ENCODE measurements at regions not wholly inside any gene's neighbourhood (a gene's known extent, or its start where the extent isn't known, plus 50 kb on each side); places are given as distances from the start of the nearest gene placed in this dataset.

DNA sequence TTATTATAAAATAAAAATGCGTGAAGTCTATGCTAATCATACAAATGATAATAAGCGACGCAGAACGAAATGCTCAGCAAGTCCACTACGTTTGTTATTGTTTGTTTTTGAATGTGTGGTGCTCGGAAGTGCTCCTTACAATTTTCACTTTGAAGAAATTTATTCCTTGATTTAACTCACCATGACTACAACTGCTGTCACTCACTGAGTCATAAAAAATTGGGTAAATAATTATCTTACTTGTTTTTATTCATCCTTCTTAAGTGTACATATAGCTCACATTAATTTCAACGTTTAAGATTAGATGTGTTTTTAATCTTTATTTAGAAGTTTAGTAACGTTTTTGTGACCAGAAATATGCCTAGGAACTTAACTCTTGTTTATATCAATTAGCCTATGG is 66.7 kb upstream of the NANOGP8 start:
- TF ChIP-seq GATA2 (IDR thresholded peaks at IDR 0.05; ENCODE audit: insufficient read depth, insufficient read length, low read depth, low read length): no peak
- no peak for TF ChIP-seq MYC (IDR thresholded peaks at IDR 0.05; ENCODE audit: low read depth, low read length)
- no peak for TF ChIP-seq POLR2A (IDR thresholded peaks at IDR 0.05; ENCODE audit: low read depth, low read length)
- TF ChIP-seq EZH2 (IDR thresholded peaks at IDR 0.05; ENCODE audit: borderline replicate concordance, low read depth, low read length, severe bottlenecking): no peak
- TF ChIP-seq, protein P1, sequence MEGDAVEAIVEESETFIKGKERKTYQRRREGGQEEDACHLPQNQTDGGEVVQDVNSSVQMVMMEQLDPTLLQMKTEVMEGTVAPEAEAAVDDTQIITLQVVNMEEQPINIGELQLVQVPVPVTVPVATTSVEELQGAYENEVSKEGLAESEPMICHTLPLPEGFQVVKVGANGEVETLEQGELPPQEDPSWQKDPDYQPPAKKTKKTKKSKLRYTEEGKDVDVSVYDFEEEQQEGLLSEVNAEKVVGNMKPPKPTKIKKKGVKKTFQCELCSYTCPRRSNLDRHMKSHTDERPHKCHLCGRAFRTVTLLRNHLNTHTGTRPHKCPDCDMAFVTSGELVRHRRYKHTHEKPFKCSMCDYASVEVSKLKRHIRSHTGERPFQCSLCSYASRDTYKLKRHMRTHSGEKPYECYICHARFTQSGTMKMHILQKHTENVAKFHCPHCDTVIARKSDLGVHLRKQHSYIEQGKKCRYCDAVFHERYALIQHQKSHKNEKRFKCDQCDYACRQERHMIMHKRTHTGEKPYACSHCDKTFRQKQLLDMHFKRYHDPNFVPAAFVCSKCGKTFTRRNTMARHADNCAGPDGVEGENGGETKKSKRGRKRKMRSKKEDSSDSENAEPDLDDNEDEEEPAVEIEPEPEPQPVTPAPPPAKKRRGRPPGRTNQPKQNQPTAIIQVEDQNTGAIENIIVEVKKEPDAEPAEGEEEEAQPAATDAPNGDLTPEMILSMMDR (IDR thresholded peaks at IDR 0.05; ENCODE audit: extremely low read depth in 1 of 2, insufficient read depth in 1 of 2, low read depth in 1 of 2, low read length in 2 of 2): no peak
- TF ChIP-seq FOS (IDR thresholded peaks at IDR 0.05; ENCODE audit: borderline replicate concordance, insufficient read depth, low read length): no peak
- TF ChIP-seq, protein P2, sequence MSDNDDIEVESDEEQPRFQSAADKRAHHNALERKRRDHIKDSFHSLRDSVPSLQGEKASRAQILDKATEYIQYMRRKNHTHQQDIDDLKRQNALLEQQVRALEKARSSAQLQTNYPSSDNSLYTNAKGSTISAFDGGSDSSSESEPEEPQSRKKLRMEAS (IDR thresholded peaks at IDR 0.05; ENCODE audit: insufficient read depth, insufficient read length): no peak
- no peak for TF ChIP-seq JUN (IDR thresholded peaks at IDR 0.05; ENCODE audit: borderline replicate concordance, insufficient read depth, insufficient read length, low read depth)
- no peak for TF ChIP-seq POLR2AphosphoS5 (IDR thresholded peaks at IDR 0.05; ENCODE audit: insufficient read depth, low read depth, low read length)
- Histone ChIP-seq H3K27ac (ENCODE audit: insufficient read depth, low read depth, low read length) (no peak overlapping the region), H3K79me2 (ENCODE audit: control insufficient read depth, insufficient read depth, low read length) (no peaks in the 10 kb centered on the region), H3K4me1 (ENCODE audit: control insufficient read depth, extremely low read depth, insufficient read depth, low read length) (no peaks in the 10 kb centered on the region), H2AFZ (ENCODE audit: low read depth, low read length) (no peak overlapping the region), H3K36me3 (ENCODE audit: control insufficient read depth in 2 of 2, extremely low read depth in 1 of 2, insufficient read depth in 2 of 2, low read length in 2 of 2) (no peaks in the 10 kb centered on the region), H3K9me3 (replicated peaks; ENCODE audit: control insufficient read depth, insufficient read depth, low read length) (no peaks in the 10 kb centered on the region), H3K27me3 (ENCODE audit: control insufficient read depth in 2 of 2, insufficient read depth in 2 of 2, low read length in 2 of 2) (no peaks in the 10 kb centered on the region), H3K9me1 (replicated peaks; ENCODE audit: control insufficient read depth, extremely low read depth, insufficient read depth, low read length) (no peaks in the 10 kb centered on the region), H3K9ac (replicated peaks; ENCODE audit: extremely low read depth, insufficient read depth, low read length) (no peak overlapping the region), H3K4me2 (ENCODE audit: insufficient read depth, low read length) (no peak overlapping the region), H3K4me3 (replicated peaks in 1 of 3; ENCODE audit: insufficient read depth in 1 of 3, low read depth in 1 of 3, low read length in 3 of 3) (no peak overlapping the region), H4K20me1 (replicated peaks; ENCODE audit: control insufficient read depth, extremely low read depth, insufficient read depth, low read length) (no peaks in the 10 kb centered on the region)
- ChIA-PET CTCF (no interaction called here), POLR2A (no interaction called here)
- no TSS peak for BruUV-seq (replicated peaks)
- DNase-seq (ENCODE audit: low read depth, low spot score): no peak
- intact Hi-C loops (cut with micrococcal nuclease): no loop called here
- no peak for FAIRE-seq
- dilution Hi-C loops (cut with MboI; ENCODE audit: extremely low pct_ligation_motif_present, low sequenced_read_pairs): no loop called here

All from endothelial cell of umbilical vein (primary cell).